ENCODE measurements at regions not wholly inside any gene's neighbourhood (a gene's known extent, or its start where the extent isn't known, plus 50 kb on each side); places are given as distances from the start of the nearest gene placed in this dataset.

GRCh38 chr10:123585477-123586445, 80.4 kb upstream of the GPR26 start:
- Histone ChIP-seq H3K4me3 (no peak overlapping the region), H3K27ac (no peak overlapping the region), H3K9me3 (no peaks in the 10 kb centered on the region), H3K27me3 (replicated peaks; ENCODE audit: insufficient read depth) (peaks cover 3% of the 10 kb centered on the region), H3K36me3 (no peaks in the 10 kb centered on the region), H3K4me1 (replicated peaks) (no peaks in the 10 kb centered on the region)
- TF ChIP-seq POLR2AphosphoS5 (IDR thresholded peaks at IDR 0.05) (no peak), POLR2A (IDR thresholded peaks at IDR 0.05) (no peak), CTCF (IDR thresholded peaks at IDR 0.05) (no peak)
- no peak for DNase-seq (ENCODE audit: low spot score)
- intact Hi-C loops (cut with DNase I), result loop anchor here (10.0 kb wide), 2 partner anchors 179 to 279 kb away; no protein-coding TSS in a partner anchor
- 87% methylated on average over 12 of the region's 12 CpGs for WGBS

GRCh38 chr10:123587110-123587509, 79.0 kb upstream of the GPR26 start:
- intact Hi-C loops (cut with DNase I), result loop anchor here (10.0 kb wide), 2 partner anchors 178 to 278 kb away; no protein-coding TSS in a partner anchor
- TF ChIP-seq POLR2AphosphoS5 (IDR thresholded peaks at IDR 0.05) (no peak), POLR2A (IDR thresholded peaks at IDR 0.05) (no peak), CTCF (IDR thresholded peaks at IDR 0.05) (no peak)

GRCh38 chr10:123588386-123588914, 77.7 kb upstream of the GPR26 start:
- H3K4me3 ChIP-seq, result no peak overlapping the region
- H3K4me1 ChIP-seq (replicated peaks), result no peaks in the 10 kb centered on the region
- H3K27ac ChIP-seq, result no peak overlapping the region
- TF ChIP-seq CTCF (IDR thresholded peaks at IDR 0.05) (no peak), POLR2A (IDR thresholded peaks at IDR 0.05) (no peak), POLR2AphosphoS5 (IDR thresholded peaks at IDR 0.05) (no peak)
- DNase-seq (ENCODE audit: low spot score), result no peak
- intact Hi-C loops (cut with DNase I), result loop anchor here (10.0 kb wide), 2 partner anchors 176 to 276 kb away; no protein-coding TSS in a partner anchor
- H3K9me3 ChIP-seq, result no peaks in the 10 kb centered on the region
- H3K36me3 ChIP-seq, result no peaks in the 10 kb centered on the region
- H3K27me3 ChIP-seq (replicated peaks; ENCODE audit: insufficient read depth), result no peaks in the 10 kb centered on the region
- WGBS, result 52% methylated on average over 7 of the region's 7 CpGs

More at GRCh38 chr10:123587110-123587509, 79.0 kb upstream of the GPR26 start:
- peaks cover 3% of the 10 kb centered on the region for H3K27me3 ChIP-seq (replicated peaks; ENCODE audit: insufficient read depth)
- no peak overlapping the region for H3K4me3 ChIP-seq
- WGBS, result 80% methylated on average over 3 of the region's 3 CpGs
- no peak overlapping the region for H3K27ac ChIP-seq
- H3K9me3 ChIP-seq, result no peaks in the 10 kb centered on the region
- H3K4me1 ChIP-seq (replicated peaks), result no peaks in the 10 kb centered on the region
- no peaks in the 10 kb centered on the region for H3K36me3 ChIP-seq
- DNase-seq (ENCODE audit: low spot score), result no peak

- intact Hi-C loops (cut with DNase I), result no loop called here
- H3K27ac ChIP-seq, result no peak overlapping the region
- no peaks in the 10 kb centered on the region for H3K27me3 ChIP-seq (replicated peaks; ENCODE audit: insufficient read depth)
- H3K4me1 ChIP-seq (replicated peaks), result no peaks in the 10 kb centered on the region
- WGBS, result 45% methylated on average over 2 of the region's 2 CpGs
- no peak overlapping the region for H3K4me3 ChIP-seq
- DNase-seq (ENCODE audit: low spot score), result no peak
- no peak for TF ChIP-seq POLR2A (IDR thresholded peaks at IDR 0.05)
- no peak for TF ChIP-seq POLR2AphosphoS5 (IDR thresholded peaks at IDR 0.05)
- no peak for TF ChIP-seq CTCF (IDR thresholded peaks at IDR 0.05)
- no peaks in the 10 kb centered on the region for H3K9me3 ChIP-seq
- no peaks in the 10 kb centered on the region for H3K36me3 ChIP-seq
These were observed 70.5 kb upstream of the GPR26 start for GRCh38 chr10:123595661-123596060.
